DOHH2 (cell line): ENCODE measurements at regions not wholly inside any gene's neighbourhood (a gene's known extent, or its start where the extent isn't known, plus 50 kb on each side); places are given as distances from the start of the nearest gene placed in this dataset.

Experiments
- CTCF ChIP-seq: fragments of 200-600 bp; sonication (generic); IDR thresholded peaks from one replicate; pipeline ENCODE4 v1.5.1; 2014; ENCODE audit warnings: antibody characterized with exemption, mild to moderate bottlenecking, low read depth, low read length; ENCODE audit not compliant: poor library complexity, severe bottlenecking
- EZH2phosphoT487 ChIP-seq: fragments of 200-600 bp; sonication (generic); IDR thresholded peaks from 2 replicates; pipeline ENCODE4 v1.6.1; 2017; ENCODE audit warnings: borderline replicate concordance, mild to moderate bottlenecking, antibody characterized with exemption, low read length, moderate library complexity, mixed read lengths

GRCh38 chr12:29032446-29032845 lies 116.6 kb upstream of the FAR2 start:
- no peak for TF ChIP-seq CTCF
- no peak for TF ChIP-seq EZH2phosphoT487
